Uterus (tissue), 2 donors: ENCODE measurements at regions not wholly inside any gene's neighbourhood (a gene's known extent, or its start where the extent isn't known, plus 50 kb on each side); places are given as distances from the start of the nearest gene placed in this dataset.

Experiments used
- CTCF ChIP-seq, 4 experiments: fragments of 200-600 bp in 2 of 4; fragments of 450-650 bp in 2 of 4; sonication (generic) in 2 of 4; IDR thresholded peaks; one replicate each; pipeline ENCODE4 v1.5.1; 2016 to 2019; ENCODE audit warnings: antibody characterized with exemption in 4 of 4, mild to moderate bottlenecking in 2 of 4, moderate library complexity in 1 of 4
- POLR2A ChIP-seq, 2 donors: fragments of 450-650 bp; IDR thresholded peaks; one replicate each; pipeline ENCODE4 v1.6.1; 2016; ENCODE audit warnings: antibody characterized with exemption in 2 of 2, mild to moderate bottlenecking in 1 of 2, moderate library complexity in 1 of 2

DNA sequence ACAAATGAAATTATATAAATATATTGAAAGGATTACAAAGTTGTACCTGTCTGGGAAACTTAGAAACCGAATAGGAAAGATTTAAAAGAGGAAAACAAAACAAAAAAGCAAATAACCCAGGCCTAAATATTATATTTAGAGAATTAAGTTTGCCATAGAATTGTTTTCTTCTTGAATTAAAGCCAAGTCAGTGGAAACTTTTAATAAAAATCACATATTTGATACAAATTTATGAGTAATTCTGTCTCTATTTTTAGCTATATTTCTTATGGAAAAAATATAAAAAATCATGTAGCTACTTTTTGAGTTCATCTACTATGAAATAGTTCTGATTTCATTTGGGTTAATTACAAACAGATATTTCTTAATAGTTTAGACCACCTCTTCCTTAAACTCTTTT is 470.2 kb upstream of the HSF2 start:
- TF ChIP-seq CTCF (IDR thresholded peaks at IDR 0.05) (no peak), POLR2A (IDR thresholded peaks at IDR 0.05) (no peak)
